NT2/D1 (cell line): ENCODE measurements at regions not wholly inside any gene's neighbourhood (a gene's known extent, or its start where the extent isn't known, plus 50 kb on each side); places are given as distances from the start of the nearest gene placed in this dataset.

ENCODE experiments used
- DNase-seq: peaks from one replicate; pipeline ENCODE4 v3.0.0-alpha.2; 2011; ENCODE audit warnings: low read depth, low spot score
- H3K27me3 ChIP-seq: 2 replicates; pipeline ENCODE4 v1.6.0; 2011; ENCODE audit warnings: mild to moderate bottlenecking; ENCODE audit not compliant: insufficient read length, insufficient read depth
- H3K36me3 ChIP-seq: 2 replicates; pipeline ENCODE4 v1.6.1; 2011; ENCODE audit warnings: mild to moderate bottlenecking, low read length, mixed read lengths; ENCODE audit not compliant: insufficient read depth, insufficient read length
- H3K4me1 ChIP-seq: 2 replicates; pipeline ENCODE4 v1.5.1; 2011; ENCODE audit not compliant: insufficient read depth, insufficient read length
- H3K4me3 ChIP-seq: 2 replicates; pipeline ENCODE4 v1.5.1; 2011; ENCODE audit warnings: low read depth; ENCODE audit not compliant: insufficient read length
- H3K9ac ChIP-seq: 2 replicates; pipeline ENCODE4 v1.6.0; 2011; ENCODE audit warnings: low read depth; ENCODE audit not compliant: insufficient read length
- H3K9me3 ChIP-seq: 2 replicates; pipeline ENCODE4 v1.5.1; 2011; ENCODE audit warnings: mild to moderate bottlenecking, low read length; ENCODE audit not compliant: insufficient read depth
- SUZ12 ChIP-seq: IDR thresholded peaks from 2 replicates; pipeline ENCODE4 v1.6.1; 2011; ENCODE audit not compliant: insufficient read length, insufficient read depth; ENCODE audit errors: extremely low read depth
- YY1 ChIP-seq: IDR thresholded peaks from 2 replicates; pipeline ENCODE4 v1.6.1; 2011; ENCODE audit not compliant: insufficient read length, insufficient read depth
- ZNF274 ChIP-seq: IDR thresholded peaks from 2 replicates; pipeline ENCODE4 v1.6.1; 2011; ENCODE audit warnings: mild to moderate bottlenecking, low read depth, low read length

DNA sequence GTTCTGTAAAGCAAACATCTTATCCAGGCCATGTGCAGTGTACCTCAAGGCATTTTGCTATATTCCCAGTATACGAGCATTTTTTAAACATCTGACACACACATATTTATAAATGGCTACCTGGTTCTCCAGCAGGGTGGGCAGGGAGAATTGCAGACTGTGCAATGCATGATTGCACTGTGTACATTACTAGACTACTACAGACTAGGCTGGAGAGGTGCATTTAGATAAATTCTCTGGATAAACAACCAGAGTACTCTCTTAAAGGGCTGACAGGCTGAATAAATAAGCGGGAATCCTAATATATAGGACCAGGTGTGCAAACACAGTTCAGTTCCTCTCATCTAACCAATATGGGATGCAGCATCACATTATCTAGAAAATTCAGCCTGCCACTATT, 428.3 kb upstream of the ARID1B start:
- Histone ChIP-seq H3K9me3 (no peaks in the 10 kb centered on the region), H3K36me3 (no peaks in the 10 kb centered on the region), H3K9ac (no peak overlapping the region), H3K4me3 (no peak overlapping the region), H3K4me1 (no peaks in the 10 kb centered on the region), H3K27me3 (no peaks in the 10 kb centered on the region)
- TF ChIP-seq SUZ12 = no peak
- no peak for TF ChIP-seq YY1
- TF ChIP-seq ZNF274 = no peak
- no peak for DNase-seq

DNA sequence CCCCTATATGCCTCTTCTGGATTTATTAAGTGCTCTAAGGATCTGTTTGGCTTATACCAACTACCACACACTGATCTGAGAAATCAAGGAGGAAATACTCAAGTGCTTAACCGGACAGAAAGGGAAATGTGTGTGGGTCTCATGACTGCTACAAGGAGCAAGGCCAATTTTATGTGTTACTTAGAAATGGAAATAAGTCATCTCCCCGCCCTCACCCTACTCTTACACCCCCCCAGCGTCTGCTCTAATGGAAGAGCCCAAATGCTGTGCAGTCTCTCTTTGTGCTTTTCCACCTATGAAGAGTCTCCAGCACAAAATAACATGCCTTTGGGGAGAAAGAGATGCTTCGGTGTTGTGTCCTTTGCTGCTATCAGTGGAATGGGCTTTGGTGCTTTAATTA, 428.8 kb upstream of the ARID1B start:
- H3K9ac ChIP-seq = no peak overlapping the region
- H3K36me3 ChIP-seq = no peaks in the 10 kb centered on the region
- H3K9me3 ChIP-seq = no peaks in the 10 kb centered on the region
- TF ChIP-seq YY1 (no peak), ZNF274 (no peak), SUZ12 (no peak)
- no peaks in the 10 kb centered on the region for H3K4me1 ChIP-seq
- no peak overlapping the region for H3K4me3 ChIP-seq
- DNase-seq = no peak
- no peaks in the 10 kb centered on the region for H3K27me3 ChIP-seq

- Histone ChIP-seq H3K27me3 (no peaks in the 10 kb centered on the region), H3K9me3 (no peaks in the 10 kb centered on the region), H3K4me3 (no peak overlapping the region), H3K9ac (no peak overlapping the region), H3K4me1 (no peaks in the 10 kb centered on the region), H3K36me3 (no peaks in the 10 kb centered on the region)
- no peak for TF ChIP-seq SUZ12
- TF ChIP-seq ZNF274 = no peak
- no peak for TF ChIP-seq YY1
- DNase-seq = no peak
Observed at GRCh38 chr6:156347656-156348055, 429.5 kb upstream of the ARID1B start.

DNA sequence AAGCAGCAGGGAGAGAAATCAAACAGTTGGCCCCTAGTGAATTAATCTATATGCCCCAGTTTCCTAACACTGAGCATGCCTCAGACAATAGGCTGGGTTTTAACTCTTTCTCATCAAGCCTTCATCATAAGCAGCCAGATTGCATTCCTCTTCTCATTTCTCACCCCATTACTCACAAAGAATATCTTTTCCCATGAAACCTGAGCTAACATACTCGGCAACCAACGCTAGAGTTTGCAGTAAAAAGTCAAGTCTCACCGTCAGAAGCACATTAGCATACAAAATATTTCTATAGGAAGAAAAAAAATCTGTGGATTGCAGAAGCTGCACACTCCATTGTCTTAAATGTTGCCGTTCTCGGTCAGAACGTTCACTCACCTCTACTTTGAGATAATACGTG, 429.9 kb upstream of the ARID1B start:
- no peak overlapping the region for H3K4me3 ChIP-seq
- no peaks in the 10 kb centered on the region for H3K36me3 ChIP-seq
- H3K9ac ChIP-seq = no peak overlapping the region
- no peak for DNase-seq
- no peaks in the 10 kb centered on the region for H3K9me3 ChIP-seq
- no peaks in the 10 kb centered on the region for H3K4me1 ChIP-seq
- TF ChIP-seq SUZ12 = no peak
- no peak for TF ChIP-seq ZNF274
- no peak for TF ChIP-seq YY1
- H3K27me3 ChIP-seq = no peaks in the 10 kb centered on the region

- no peaks in the 10 kb centered on the region for H3K36me3 ChIP-seq
- no peaks in the 10 kb centered on the region for H3K9me3 ChIP-seq
- H3K4me1 ChIP-seq = no peaks in the 10 kb centered on the region
- TF ChIP-seq YY1 (no peak), ZNF274 (no peak), SUZ12 (no peak)
- H3K9ac ChIP-seq = no peak overlapping the region
- DNase-seq = no peak
- H3K4me3 ChIP-seq = no peak overlapping the region
- no peaks in the 10 kb centered on the region for H3K27me3 ChIP-seq
Observed at GRCh38 chr6:156345700-156346099, 431.5 kb upstream of the ARID1B start.

DNA sequence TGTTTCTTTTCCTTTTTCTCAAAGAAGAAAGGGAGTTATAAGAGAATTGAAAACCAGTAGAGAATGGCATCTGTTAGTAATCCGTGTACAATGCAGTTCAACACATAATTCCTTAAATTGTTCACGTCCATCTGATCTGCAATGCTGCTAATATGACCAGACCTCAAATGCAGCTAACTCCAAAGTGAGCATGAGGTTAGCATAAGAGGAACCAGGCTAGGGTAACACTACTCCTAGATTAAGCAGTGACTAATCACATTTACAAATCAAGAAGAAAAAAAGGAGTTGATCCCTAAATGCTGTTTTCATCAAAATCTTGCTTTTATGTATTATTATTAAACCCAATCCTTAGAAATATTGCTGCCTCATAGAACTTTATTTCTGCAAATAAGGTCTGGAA, 432.7 kb upstream of the ARID1B start:
- Histone ChIP-seq H3K27me3 (no peaks in the 10 kb centered on the region), H3K9me3 (no peaks in the 10 kb centered on the region), H3K9ac (no peak overlapping the region), H3K36me3 (no peaks in the 10 kb centered on the region), H3K4me3 (no peak overlapping the region), H3K4me1 (no peaks in the 10 kb centered on the region)
- DNase-seq = no peak
- TF ChIP-seq YY1 (no peak), ZNF274 (no peak), SUZ12 (no peak)

DNA sequence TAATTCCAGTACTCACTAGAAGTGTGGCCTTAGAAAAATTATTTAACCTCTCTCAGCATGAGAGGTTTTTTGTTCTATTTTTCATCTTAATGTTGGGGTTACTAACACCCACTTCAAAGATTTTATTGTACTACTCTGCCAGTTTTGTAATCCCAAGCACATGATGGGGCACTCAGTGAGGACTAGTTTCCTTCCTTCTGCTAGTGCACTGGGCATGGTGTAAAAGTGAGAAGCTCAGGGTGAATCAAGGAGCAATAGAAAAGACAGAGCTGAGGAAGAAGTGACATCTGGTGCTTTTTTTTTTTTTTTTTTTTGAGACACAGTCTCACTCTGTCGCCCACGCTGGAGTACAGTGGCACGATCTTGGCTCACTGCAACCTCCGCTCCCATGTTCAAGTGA, 439.4 kb upstream of the ARID1B start:
- Histone ChIP-seq H3K27me3 (no peaks in the 10 kb centered on the region), H3K4me3 (no peak overlapping the region), H3K36me3 (no peaks in the 10 kb centered on the region), H3K9me3 (peaks cover 6% of the 10 kb centered on the region), H3K9ac (no peak overlapping the region), H3K4me1 (no peaks in the 10 kb centered on the region)
- DNase-seq = no peak
- TF ChIP-seq ZNF274 (no peak), YY1 (no peak), SUZ12 (no peak)

- no peaks in the 10 kb centered on the region for H3K27me3 ChIP-seq
- H3K9me3 ChIP-seq = peaks cover 17% of the 10 kb centered on the region
- H3K36me3 ChIP-seq = no peaks in the 10 kb centered on the region
- TF ChIP-seq YY1 = no peak
- TF ChIP-seq SUZ12 = no peak
- no peak for TF ChIP-seq ZNF274
- no peaks in the 10 kb centered on the region for H3K4me1 ChIP-seq
- H3K9ac ChIP-seq = no peak overlapping the region
- DNase-seq = no peak
- no peak overlapping the region for H3K4me3 ChIP-seq
Observed at GRCh38 chr6:156336733-156337132, 440.4 kb upstream of the ARID1B start.
